GM20431 (cell line): ENCODE measurements at regions not wholly inside any gene's neighbourhood (a gene's known extent, or its start where the extent isn't known, plus 50 kb on each side); places are given as distances from the start of the nearest gene placed in this dataset.

Experiments used
- in situ Hi-C: fragments of 300-500 bp; cut with MseI, MboI; formaldehyde crosslinking; loops from one replicate; pipeline ENCODE4 v1.15.0; 2020; ENCODE audit warnings: low sequenced_read_pairs; ENCODE audit not compliant: unreplicated experiment

DNA sequence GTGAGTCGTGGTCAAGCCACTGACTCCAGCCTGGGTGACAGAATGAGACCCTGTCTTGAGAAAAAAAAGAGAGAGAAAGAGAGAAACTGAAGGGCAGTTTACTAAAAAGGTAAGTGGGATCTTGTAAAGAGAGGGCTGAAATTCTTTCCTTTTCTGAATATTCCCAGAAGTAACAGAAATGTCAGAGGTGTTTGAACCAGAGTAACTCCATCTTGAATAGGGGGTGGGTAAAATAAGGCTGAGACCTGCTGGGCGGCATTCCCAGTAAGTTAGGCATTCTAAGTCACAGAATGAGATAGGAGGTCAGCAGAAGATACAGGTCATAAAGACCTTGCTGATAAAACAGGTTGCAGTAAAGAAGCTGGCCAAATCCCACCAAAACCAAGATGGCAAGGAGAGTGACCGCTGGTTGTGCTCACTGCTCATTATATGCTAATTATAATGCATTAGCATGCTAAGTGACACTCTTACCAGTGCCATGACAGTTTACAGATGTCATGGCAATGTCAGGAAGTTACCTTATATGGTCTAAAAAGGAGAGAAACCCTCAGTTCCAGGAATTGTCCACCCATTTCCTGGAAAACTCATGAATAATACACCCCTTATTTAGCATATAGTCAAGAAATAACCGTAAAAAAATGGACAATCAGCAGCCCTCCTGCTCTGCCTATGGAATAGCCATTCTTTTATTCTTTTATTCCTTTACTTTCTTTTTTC lies 1334.3 kb upstream of the ZEB2 start:
- in situ Hi-C loops: no loop called here

DNA sequence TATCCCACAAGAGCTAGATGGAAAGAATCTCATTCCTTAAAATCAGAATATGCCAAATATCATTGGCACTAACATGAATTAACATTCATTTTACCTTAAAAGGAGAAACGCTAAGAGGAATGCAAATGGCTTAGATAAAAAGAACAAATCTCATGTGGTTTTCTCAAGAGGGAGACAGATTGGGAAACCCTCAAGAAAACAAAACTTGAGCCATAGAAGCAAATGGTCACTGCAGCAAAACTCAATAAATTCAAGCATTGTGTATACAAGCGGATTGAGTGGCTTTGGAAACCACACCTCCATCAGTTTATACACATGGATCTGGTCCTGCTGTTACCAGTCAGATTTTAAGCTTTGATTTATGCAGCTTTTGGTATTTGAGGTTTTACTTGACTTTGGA lies 1331.8 kb upstream of the ZEB2 start:
- in situ Hi-C loops: no loop called here

DNA sequence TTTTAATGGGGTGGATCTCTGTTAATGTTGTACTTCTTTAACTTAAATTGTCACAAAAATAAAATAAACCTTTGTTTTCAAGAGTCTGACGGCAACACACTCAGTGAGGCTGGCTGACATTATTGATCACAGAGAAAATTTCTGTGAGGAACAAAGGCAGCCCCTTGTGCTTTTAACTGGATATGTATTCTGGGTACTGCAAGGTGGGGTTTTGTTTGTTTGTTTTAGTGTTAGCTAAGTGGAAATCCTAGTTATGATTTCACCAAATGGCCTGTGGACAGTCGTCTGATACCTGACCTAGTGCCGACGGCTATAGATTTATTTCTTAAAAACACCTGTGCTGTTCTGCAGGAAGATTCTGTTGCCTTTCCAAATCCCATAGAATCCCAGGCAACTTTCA lies 1329.5 kb upstream of the ZEB2 start:
- in situ Hi-C loops: no loop called here

DNA sequence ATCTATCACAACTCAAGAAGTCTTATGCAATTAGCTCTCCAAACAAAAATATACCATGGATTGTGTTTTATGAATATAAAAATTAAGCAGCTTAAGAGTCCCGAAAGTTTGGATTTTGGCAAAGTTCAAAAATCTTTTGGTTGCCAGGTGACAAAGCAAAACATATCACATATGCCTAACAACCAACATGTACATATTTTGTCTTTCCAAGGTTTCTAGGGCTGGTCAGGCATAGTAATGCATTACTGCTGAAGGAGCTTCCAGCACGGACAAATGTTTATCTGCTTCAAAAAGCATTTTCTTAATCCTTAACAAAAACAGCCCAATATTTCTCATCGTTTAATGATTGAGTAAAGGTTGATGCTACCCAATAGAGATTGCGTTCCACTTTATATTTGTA lies 1327.1 kb upstream of the ZEB2 start:
- in situ Hi-C loops: no loop called here

DNA sequence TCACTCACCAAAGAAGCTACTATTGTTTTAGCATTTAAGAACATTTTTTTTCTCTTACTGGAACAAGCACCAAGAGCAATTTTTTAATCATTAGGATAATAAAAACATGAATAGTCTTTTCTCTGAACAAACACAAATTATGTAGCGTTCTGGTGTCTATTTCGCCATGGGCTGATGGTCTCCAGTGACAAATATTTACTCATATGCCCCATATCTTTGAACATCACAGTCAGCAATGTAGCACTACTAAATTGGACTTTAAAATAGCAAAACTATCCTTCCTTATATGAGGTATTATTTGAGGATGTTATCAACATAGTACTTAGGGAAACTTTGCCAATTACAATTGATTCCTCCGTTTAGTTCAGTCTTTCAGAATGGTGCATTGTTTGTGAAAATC lies 1326.0 kb upstream of the ZEB2 start:
- in situ Hi-C loops: no loop called here

DNA sequence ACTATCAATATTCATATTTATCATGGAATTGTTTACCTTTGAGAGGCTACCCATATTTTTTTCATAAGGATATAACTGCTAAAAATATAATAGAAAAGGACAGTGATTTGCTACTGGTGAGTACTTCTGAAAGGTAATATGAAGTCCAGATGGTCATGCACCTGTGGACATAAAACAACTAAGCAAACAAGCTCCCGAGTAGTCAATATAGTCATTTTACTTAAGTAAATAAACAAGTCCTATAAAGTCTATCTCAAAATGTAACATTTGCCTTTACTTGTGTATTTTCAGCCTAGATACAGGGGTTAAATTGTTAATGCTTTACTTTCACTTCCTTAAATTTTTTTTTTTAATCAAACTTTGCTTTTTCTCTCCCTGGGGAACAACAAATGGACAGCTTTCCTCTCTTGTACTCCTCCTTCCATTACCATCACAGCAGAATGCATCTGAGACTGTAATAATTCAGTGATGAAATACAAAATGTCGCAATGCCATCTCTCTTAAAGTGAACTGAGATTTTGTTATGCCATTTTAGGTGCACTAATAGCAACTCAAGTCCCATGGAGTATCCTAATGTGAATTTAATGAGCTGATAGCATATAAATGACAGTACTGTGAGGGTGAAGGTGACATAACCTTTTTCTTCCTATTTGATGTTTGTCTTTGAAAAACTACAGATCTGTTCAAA lies 1325.4 kb upstream of the ZEB2 start:
- in situ Hi-C loops: no loop called here

DNA sequence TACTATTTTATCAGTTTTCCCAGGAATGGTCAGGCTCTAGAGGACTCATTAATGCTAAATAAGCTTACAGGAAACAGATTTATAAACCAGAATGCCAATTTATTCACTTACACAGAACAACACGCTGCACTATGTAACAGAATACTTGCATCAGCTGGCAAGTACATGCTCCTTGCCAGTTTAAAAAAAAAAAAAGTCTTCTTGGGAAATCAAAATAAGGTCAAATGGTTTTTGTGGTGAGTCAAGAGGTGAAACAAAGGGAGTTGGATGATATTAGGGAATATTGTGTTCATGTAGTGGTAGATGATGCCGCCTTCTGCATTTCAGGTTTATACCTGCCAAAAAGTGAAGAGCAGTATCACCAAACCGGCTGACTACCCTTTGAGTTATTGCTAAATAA lies 1322.1 kb upstream of the ZEB2 start:
- in situ Hi-C loops: no loop called here

DNA sequence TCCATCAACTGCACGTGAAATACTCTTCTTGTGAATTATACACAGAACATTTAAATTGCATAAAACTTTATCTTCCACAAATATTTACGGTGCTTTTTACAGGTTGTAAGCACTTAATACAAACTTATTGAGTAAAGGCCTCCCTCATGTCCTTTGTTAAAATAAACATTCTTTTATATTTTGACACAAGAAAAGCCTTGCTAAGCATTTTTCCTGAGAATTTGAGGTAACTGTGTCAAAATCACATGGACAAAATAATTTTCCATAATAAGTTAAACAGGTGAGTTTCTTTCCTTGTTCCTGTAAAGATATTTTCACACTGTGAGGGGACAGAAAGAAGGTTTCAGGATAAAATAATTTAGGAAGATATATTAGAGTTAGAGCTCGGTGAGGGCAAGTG lies 1317.1 kb upstream of the ZEB2 start:
- in situ Hi-C loops: no loop called here

DNA sequence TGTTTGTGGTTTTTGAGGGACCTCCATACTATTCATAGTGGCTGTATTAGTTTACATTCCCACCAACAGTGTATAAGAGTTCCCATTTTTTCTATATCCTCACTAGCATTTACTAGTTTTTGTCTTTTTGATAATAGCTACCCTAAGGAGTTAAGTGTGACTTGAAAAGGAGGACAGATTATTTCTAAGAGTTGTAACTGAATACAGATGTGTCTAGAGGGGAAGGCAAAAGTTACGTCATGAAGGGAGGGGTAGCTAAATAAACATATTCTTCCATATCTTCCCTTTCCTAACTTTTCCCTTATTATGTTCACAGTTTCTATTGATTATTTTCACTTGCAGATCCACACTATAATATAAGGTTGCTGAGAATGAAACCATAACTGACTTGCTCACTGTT lies 1315.7 kb upstream of the ZEB2 start:
- in situ Hi-C loops: no loop called here

DNA sequence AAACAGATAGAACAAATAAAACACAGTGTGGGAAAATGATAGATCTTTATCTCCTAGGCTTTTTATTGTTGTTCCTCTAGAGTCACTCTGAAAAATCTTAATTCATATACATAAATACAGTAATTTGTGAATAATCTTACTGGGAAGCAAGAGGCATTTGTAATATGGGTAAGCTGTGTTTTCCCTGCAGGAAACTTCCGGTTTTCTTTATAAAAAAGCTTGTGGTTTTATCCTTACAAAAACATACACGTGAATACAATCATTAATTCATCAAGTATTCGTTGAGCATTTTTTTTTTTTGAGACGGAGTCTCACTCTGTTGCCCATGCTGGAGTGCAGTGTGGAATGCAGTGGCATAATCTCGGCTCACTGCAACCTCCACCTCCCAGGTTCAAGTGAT lies 1312.8 kb upstream of the ZEB2 start:
- in situ Hi-C loops: no loop called here

DNA sequence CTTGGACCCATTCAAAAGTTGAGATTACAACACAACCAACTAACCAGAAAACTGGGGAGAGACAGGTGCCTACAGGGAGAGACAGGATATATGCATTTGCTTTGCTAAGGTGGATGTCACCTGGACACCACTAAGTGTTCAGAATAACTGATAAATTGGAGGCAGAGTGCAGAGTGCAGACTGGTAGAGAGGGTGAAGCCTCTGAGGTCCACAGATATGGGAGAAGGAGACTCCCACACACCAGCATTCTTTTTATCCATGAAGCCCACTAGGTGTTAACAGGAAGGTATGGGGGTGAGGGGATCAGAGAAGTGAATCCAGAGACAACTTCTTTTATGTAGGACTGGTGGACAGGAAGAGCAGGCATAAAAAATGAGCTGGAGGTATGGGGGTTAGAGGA lies 1310.0 kb upstream of the ZEB2 start:
- in situ Hi-C loops: no loop called here

DNA sequence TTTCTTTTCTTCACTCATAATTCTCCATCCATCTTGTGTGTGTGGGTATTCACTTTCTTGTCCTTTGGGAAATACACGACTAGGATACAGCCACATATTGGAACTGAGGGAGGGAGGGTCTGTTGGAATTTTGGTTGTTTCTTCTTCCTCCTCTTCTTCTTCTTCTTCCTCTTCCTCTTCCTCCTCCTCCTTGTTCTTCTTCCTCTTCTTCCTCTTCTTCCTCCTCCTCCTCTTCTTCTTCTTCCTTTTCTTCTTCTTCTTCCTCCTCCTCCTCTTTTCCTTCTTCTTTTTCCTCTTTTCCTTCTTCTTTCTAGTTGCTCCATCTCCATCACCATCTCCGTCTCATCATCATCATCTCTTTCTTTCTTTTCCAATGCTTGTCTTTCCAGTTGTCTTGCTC lies 1307.3 kb upstream of the ZEB2 start:
- in situ Hi-C loops: no loop called here

DNA sequence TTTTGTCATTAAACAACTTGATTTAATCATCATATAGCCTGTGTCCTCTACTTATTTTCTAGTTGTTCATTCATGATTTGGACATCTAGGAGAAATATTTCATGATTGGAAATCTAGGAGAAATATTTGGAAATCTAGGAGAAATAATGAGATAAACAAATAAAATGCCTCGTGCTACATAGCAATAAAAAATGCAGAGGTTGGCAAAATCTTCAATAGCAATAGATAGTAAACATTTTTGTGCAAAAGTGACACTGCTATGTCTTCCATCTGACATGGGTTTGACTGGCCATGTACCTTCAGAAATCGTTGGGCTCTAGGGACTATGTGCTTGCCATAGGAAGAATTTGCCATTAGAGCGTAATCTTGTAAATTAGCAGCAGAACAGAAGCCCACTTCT lies 1304.5 kb upstream of the ZEB2 start:
- in situ Hi-C loops: no loop called here

DNA sequence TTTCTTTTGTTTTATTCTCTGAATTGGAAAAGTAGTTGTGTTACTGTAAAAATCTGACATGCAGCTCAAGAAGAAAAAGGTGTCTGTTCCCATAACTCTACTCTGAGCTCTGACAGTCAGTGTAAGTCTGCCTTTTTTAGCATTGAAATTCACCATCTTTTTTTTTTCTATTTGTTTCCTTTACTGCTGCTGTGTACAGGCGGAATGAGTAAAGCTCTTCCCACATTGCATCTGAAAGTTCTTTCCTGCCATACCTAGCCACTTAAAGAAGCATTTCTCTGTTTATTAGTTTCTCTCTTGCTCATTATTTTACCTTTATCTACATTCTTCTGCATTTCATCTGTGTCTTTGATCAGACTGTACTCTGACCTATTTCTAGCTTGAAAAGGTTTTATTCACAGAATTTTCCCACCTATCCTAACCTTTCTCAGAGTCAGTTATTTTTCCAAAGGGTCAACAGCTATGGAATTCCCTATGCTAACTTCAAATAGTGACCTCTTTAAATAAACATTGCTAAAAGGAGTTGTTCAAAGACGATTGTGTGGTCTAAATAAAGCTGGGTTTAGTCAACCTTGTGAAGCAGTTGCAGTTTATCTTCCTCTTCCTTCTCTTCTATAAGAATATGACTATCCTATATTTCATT lies 1303.1 kb upstream of the ZEB2 start:
- in situ Hi-C loops: no loop called here

DNA sequence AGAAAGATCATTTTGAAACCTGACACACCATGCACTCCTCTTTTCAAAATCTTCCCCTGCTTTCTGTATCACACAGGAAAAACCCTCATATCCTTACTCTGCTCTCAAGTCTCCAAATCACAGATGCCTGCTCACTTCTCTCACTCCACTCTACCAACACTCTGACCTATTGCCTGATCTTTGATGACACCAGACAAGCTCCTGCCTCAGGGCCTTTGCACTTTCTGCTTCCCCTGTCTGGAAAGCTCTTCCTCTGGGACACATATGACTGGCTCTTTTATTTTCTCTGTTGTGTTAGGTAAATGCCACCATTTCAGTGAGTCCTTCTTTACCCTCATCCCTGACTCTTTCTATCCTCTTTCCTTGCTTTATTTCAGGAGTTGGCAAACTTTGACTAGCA lies 1300.7 kb upstream of the ZEB2 start:
- in situ Hi-C loops: no loop called here

DNA sequence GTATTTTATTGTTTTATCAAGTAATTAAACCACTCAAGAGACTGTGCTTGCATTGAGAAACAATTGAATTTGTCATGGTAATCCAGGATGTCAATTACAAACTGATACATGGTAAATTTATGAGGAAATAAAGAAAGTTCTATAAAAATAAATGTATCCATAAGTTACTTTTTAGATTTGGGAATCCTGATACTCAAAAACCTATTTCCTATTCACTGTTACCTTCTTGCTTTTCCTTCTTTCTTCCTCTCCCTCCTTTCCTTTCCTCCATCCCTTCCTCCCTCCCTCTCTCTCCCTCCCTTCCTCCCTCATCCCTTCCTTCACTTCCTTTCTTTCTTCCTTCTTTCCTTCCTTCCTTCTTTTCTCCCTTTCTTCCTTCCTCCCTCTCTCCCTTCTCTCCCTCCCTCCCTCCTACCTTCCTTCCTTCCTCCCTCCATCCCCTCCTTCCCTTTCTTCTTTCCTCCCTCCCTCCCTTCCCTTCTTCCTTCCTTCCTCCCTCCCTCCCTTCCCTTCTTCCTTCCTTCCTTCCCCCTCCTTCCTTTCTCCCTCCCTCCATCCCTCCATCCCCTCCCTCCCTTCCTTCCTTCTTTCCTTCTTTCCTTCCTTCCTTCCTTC lies 1299.1 kb upstream of the ZEB2 start:
- in situ Hi-C loops: no loop called here

DNA sequence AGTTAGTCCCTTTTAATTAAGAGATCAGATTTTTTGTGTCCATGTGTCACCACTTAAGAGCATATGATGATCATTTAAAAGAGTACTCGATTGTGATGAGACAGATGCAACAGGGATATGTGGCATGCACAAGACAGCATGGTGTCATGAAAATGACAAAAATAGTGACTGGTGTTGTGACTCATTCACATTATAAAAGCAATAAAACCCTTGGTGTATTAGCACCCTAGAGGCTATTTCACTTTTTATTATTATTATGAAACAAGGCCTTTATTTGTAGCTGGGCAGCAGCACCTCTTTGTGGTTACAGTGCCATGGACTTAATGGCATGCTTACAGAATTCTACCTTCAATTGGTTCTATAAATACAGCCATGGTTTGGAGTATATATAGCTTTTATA lies 1296.0 kb upstream of the ZEB2 start:
- in situ Hi-C loops: no loop called here

DNA sequence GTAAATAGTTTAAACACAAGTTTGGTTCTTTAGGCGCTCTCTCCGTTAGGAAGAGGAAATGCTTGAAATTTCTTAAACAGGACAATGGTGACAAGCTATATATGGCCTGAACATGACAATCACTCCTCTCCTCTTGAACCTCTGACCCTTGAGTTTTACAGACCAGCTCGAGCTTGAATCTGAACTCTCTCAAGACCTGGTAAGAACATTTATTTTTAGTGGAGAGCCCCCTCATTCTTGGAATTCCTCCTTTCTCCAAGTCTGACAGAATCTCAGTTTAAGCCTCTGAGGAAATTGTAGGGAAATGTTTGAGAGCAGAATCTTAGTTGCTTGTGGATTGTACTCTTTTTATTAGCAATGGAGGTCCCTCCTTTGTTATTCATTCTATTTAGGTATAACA lies 1293.6 kb upstream of the ZEB2 start:
- in situ Hi-C loops: no loop called here

DNA sequence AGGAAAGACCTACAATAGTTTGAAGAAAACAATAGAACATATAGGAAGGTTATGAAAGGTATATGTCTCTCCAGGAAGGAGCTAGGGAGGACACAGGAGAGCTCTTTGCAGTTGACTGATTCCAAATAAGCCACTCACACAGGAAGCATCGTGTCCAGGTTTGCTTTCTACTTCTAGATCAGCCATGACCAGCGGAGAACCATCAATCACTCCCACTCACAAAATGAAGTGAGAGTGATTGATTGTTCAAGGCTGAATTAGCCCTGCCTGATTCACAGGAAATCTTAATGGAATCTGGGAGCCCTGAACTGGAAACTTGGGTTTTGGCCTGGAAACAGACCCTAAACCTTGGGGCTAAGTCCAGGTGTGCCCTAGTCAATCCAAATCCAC lies 1292.2 kb upstream of the ZEB2 start:
- in situ Hi-C loops: no loop called here

DNA sequence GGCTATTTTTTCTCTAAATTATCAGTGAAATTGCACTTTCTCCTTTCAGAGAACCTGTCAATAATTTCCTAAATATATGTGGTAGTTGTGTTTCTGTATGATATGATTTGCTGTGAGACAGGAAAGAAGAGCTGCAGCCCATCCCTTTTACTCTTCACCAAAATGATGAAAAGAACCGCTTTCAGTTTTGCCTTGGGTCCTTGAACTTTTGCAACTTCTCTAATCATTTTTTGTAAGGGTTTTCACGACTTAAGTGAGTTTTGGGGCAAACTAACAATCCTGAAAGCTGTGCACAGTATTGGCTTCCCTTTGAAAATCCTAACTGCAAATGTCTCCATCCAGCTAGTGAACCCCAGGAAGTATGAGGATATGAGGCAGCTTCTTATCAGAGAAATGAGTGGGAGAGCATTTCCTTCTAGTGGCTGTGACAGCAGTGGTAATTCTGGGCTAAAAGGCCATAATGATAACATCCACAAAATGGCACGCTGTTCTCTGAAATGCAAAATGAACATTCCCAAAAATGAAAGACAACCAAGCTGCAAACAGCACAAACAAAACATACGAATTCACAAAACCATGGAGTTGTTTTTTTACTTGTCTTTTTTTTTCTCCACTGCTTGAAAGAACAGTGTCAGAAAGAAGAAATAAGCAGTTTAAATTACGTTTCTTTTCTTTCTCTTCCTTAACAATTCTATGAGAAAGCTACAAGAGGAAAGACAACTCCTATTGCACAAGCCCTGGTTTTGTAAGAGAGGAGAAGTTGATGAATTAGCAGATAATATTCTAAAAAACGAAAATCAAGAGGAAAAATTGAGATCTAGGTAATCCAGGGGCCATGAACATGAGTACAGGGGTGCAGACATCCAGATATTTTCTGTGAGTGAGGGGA lies 1291.6 kb upstream of the ZEB2 start:
- in situ Hi-C loops: no loop called here
